ENCODE measurements at regions not wholly inside any gene's neighbourhood (a gene's known extent, or its start where the extent isn't known, plus 50 kb on each side); places are given as distances from the start of the nearest gene placed in this dataset.
"Not testable (repeated sequence)": the region's sequence is repeated elsewhere in the genome, so short reads cannot be mapped to it uniquely, and the experiment has no call there.

GRCh38 chr12:91249518-91250272, 67.1 kb upstream of the DCN start:
- no peak overlapping the region for H3K27ac ChIP-seq
- TF ChIP-seq ZFX (IDR thresholded peaks at IDR 0.05) = no peak
- TF ChIP-seq CTCF (conservative IDR thresholded peaks at IDR 0.05) = no peak

- TF ChIP-seq ZFX (IDR thresholded peaks at IDR 0.05) (no peak), CTCF (conservative IDR thresholded peaks at IDR 0.05) (no peak)
- H3K27ac ChIP-seq = no peak overlapping the region
Measured at GRCh38 chr12:91249054-91249453, 66.4 kb upstream of the DCN start.

GRCh38 chr12:91243177-91243576, 60.6 kb upstream of the DCN start:
- TF ChIP-seq CTCF (conservative IDR thresholded peaks at IDR 0.05) = peak; percentile 12; the same call in 1 of the 2 replicates
- not testable (repeated sequence) for H3K27ac ChIP-seq

GRCh38 chr12:91241756-91242155, 59.1 kb upstream of the DCN start:
- H3K27ac ChIP-seq = no peak overlapping the region
- TF ChIP-seq ZFX (IDR thresholded peaks at IDR 0.05) (no peak), CTCF (conservative IDR thresholded peaks at IDR 0.05) (no peak)

GRCh38 chr12:91240386-91241095, 57.9 kb upstream of the DCN start:
- TF ChIP-seq CTCF (conservative IDR thresholded peaks at IDR 0.05) (no peak), ZFX (IDR thresholded peaks at IDR 0.05) (no peak)
- H3K27ac ChIP-seq = no peak overlapping the region

GRCh38 chr12:91239481-91239880, 56.9 kb upstream of the DCN start:
- TF ChIP-seq CTCF (conservative IDR thresholded peaks at IDR 0.05) = no peak
- no peak overlapping the region for H3K27ac ChIP-seq
